GM08714 (cell line): ENCODE measurements at regions not wholly inside any gene's neighbourhood (a gene's known extent, or its start where the extent isn't known, plus 50 kb on each side); places are given as distances from the start of the nearest gene placed in this dataset.
"Not testable (repeated sequence)": the region's sequence is repeated elsewhere in the genome, so short reads cannot be mapped to it uniquely, and the experiment has no call there.

Source experiments
- H3K4me3 ChIP-seq: fragments of 200-500 bp; sonication (Bioruptor generic); 2 replicates; pipeline ENCODE4 v1.5.1; 2014; ENCODE audit warnings: mild to moderate bottlenecking, low read length, inconsistent platforms
- ZNF274 ChIP-seq: IDR thresholded peaks from 2 replicates; pipeline ENCODE4 v1.6.1; 2012; ENCODE audit warnings: mild to moderate bottlenecking, low read depth, low read length

- TF ChIP-seq ZNF274: no peak
- no peak overlapping the region for H3K4me3 ChIP-seq
These were observed 259.4 kb downstream of the GJA1 start for GRCh38 chr6:121694801-121695251.

- TF ChIP-seq ZNF274: no peak
These were observed 259.9 kb downstream of the GJA1 start for GRCh38 chr6:121695329-121695728.

DNA sequence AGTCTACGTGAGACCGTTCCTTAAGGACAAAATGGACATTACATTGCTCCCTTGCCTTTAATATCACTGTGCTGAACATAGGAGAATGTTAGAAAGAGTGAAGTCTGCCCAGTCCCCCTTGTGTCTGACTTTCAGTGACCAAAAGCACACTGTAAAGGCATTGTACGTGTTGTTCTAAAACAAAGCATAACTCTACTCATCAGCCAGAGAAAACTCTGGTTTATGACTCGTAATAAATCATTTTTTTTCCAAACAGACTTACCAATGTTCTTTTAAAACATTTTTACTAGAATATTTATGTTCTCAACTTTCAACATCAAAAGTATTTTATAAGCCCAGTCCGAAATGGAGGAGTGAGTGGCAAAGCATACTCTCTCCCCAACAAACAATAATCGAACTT, 262.5 kb downstream of the GJA1 start:
- no peak overlapping the region for H3K4me3 ChIP-seq
- no peak for TF ChIP-seq ZNF274

More at GRCh38 chr6:121695329-121695728, 259.9 kb downstream of the GJA1 start:
- H3K4me3 ChIP-seq: no peak overlapping the region

- H3K4me3 ChIP-seq: no peak overlapping the region
- no peak for TF ChIP-seq ZNF274
These were observed 263.2 kb downstream of the GJA1 start for GRCh38 chr6:121698617-121699016.

- H3K4me3 ChIP-seq: not testable (repeated sequence)
These were observed 267.7 kb downstream of the GJA1 start for GRCh38 chr6:121703129-121703528.

DNA sequence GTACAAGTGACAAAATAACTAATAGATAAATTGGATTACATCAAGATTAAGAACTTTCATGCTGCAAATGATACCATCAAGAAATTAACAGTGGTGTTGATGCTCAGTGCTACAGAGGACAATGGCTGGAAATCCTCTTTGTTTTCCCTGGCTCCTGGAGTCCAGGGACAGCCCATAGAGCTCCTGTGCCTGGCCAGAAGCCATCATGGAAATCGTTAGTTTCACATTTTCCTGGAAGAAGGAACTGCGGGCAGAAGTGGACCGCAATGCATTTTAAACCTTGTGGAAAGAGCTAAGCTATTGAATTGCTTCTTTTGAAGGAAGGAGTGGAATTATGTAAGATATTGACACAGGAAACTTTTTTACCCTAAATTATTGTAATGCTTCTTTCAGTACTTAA, 276.0 kb downstream of the GJA1 start:
- H3K4me3 ChIP-seq: no peak overlapping the region
- no peak for TF ChIP-seq ZNF274

GRCh38 chr6:121717686-121718085, 282.2 kb downstream of the GJA1 start:
- no peak overlapping the region for H3K4me3 ChIP-seq
- TF ChIP-seq ZNF274: no peak

DNA sequence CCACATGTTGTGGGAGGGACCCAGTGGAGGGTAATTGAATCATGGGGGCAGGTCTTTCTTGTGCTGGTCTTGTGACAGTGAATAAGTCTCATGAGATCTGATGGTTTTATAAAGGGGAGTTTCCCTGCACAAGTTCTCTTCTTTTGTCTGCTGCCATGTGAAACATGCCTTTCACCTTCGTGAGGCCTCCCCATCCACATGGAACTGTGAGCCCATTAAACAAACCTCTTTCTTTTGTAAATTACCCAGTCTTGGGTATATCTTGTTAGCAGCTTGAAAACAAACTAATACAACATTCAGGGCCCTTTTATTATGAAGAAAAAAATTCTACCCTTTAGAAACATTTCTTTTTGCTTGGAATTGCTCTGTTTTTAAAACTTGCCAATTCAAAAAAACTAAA, 285.4 kb downstream of the GJA1 start:
- H3K4me3 ChIP-seq: not testable (repeated sequence)

DNA sequence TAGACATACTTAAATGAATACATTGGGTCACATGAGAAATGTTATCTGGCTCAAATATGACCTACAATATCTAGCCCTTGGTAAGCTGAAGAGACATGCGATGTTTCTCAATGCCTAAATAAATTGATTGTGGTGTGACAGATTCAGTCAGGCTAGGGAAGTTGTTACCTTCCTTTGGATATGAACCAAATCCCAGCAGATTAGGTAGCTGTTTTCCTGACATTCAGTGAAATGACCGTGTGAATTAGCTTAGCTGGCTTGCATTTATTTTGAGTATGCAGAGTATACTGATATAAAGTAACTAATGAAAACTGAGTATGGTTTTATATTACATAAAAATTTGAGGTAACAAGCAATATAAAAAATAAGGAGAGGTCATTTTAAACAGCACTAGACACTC, 288.2 kb downstream of the GJA1 start:
- no peak overlapping the region for H3K4me3 ChIP-seq
- no peak for TF ChIP-seq ZNF274

DNA sequence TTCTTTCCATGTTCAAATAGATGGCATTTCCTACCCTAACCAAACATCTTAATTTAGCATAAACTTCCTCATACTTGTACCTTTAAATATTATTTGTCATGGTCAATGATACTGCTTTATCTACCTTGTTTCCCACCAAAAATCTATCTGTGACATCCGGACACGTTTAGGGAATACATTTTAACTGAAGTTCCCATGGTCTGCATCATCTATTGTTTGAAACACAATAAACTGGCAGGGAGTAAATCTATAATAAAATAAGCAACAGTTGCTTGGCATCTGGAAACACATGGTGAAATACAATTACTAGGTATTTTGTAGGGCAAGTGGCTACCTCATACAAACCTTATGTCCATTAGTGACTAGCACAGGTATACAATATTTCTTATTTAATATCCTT, 289.1 kb downstream of the GJA1 start:
- H3K4me3 ChIP-seq: no peak overlapping the region
- no peak for TF ChIP-seq ZNF274

- no peak for TF ChIP-seq ZNF274
- H3K4me3 ChIP-seq: no peak overlapping the region
These were observed 291.1 kb downstream of the GJA1 start for GRCh38 chr6:121726596-121726995.

GRCh38 chr6:121730616-121731015, 295.2 kb downstream of the GJA1 start:
- H3K4me3 ChIP-seq: no peak overlapping the region
- no peak for TF ChIP-seq ZNF274

DNA sequence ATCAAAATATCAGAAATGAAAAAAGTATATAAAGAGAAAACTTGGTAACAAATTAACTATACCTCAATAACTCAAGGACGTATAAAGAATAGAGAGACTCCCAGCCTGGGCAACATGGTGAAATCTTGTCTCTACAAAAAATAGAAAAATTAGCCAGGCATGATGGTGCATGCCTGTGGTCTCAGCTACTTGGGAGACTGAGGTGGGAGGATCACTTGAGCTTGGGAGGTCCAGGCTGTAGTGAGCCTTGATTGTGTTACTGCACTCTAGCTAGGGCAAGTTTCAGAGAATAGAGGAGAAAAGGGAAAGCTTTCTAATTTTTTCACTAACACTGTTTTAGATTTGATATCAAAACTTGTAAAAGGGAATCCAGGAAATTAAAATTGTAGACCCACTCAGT, 295.9 kb downstream of the GJA1 start:
- TF ChIP-seq ZNF274: no peak
- no peak overlapping the region for H3K4me3 ChIP-seq

GRCh38 chr6:121732641-121733040, 297.2 kb downstream of the GJA1 start:
- H3K4me3 ChIP-seq: no peak overlapping the region
- TF ChIP-seq ZNF274: no peak

GRCh38 chr6:121733234-121733633, 297.8 kb downstream of the GJA1 start:
- no peak for TF ChIP-seq ZNF274
- no peak overlapping the region for H3K4me3 ChIP-seq

DNA sequence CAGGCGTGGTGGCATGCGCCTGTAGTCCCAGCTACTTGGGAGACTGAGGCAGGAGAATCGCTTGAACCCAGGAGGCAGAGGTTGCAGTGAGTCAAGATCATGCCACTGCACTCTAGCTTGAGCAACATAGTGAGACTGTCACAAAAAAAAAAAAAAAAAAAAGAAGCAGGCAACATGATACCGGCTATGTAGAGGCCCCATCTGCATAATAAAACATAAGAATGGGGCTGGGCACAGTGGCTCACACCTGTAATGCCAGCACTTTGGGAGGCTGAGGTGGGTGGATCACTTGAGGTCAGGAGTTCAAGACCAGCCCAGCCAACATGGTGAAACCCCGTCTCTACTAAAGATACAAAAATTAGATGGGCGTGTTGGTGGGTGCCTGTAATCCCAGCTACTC, 304.7 kb downstream of the GJA1 start:
- not testable (repeated sequence) for H3K4me3 ChIP-seq

DNA sequence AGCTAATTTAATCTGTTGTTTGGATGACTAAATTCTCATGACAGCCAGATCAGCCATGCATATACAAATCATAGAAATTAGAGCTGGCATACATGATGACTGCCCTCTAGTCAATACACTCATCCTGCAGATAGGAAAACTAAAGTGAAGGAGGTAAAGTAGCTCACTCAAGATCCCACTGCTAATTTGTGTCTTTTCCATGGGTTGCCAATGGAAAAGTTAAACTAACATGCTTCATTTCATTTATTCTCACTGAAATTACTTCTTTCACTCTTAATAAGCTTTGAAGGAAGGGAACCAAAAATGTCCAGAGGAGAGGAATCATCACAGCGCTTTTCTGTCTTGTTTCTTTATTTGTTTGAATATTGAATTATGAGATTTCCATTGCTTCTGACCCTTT, 308.2 kb downstream of the GJA1 start:
- TF ChIP-seq ZNF274: no peak
- H3K4me3 ChIP-seq: no peak overlapping the region
